Suprapubic skin (tissue), 4 donors: ENCODE measurements at regions not wholly inside any gene's neighbourhood (a gene's known extent, or its start where the extent isn't known, plus 50 kb on each side); places are given as distances from the start of the nearest gene placed in this dataset.
"Not testable (repeated sequence)": the region's sequence is repeated elsewhere in the genome, so short reads cannot be mapped to it uniquely, and the experiment has no call there.

Experiments used
- CTCF ChIP-seq, 2 donors: fragments of 200-600 bp in 1 of 2; fragments of 450-650 bp in 1 of 2; sonication (generic) in 1 of 2; IDR thresholded peaks; one replicate each; pipeline ENCODE4 v1.5.1; 2016 to 2019; ENCODE audit warnings: antibody characterized with exemption in 2 of 2, mild to moderate bottlenecking in 1 of 2, moderate library complexity in 1 of 2
- EP300 ChIP-seq: sonication (generic); formaldehyde crosslinking; IDR thresholded peaks from one replicate; pipeline ENCODE4 v1.6.1; 2017; ENCODE audit warnings: antibody characterized with exemption
- POLR2A ChIP-seq, 2 donors: fragments of 450-650 bp; IDR thresholded peaks; one replicate each; pipeline ENCODE4 v1.6.1; 2017; ENCODE audit warnings: antibody characterized with exemption in 2 of 2, mild to moderate bottlenecking in 2 of 2, moderate library complexity in 2 of 2
- POLR2AphosphoS5 ChIP-seq, 3 donors: sonication (generic); formaldehyde crosslinking; IDR thresholded peaks; one replicate each; pipeline ENCODE4 v1.6.1; 2017; ENCODE audit warnings: antibody characterized with exemption in 3 of 3

DNA sequence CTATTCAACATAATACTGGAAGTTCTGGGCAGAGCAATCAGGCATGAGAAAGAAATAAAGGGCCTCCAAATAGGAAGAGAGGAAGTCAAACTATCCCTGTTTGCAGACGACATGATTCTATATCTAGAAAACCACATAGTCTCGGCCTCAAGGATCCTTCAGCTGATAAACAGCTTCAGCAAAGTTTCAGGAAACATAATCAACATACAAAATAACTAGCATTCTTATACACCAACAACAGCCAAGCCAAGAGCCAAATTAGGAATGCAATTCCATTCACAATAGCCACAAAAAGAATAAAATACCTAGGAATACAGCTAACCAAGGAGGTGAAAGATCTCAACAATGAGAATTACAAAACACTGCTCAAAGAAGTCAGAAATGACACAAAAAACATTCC lies 287.8 kb upstream of the NCAM1 start:
- not testable (repeated sequence) for TF ChIP-seq POLR2A (IDR thresholded peaks at IDR 0.05); CTCF (IDR thresholded peaks at IDR 0.05); POLR2AphosphoS5 (IDR thresholded peaks at IDR 0.05); EP300
